SKM-1 treated with dmso at 0.1 percent for 144 hours (cell line): ENCODE measurements at regions not wholly inside any gene's neighbourhood (a gene's known extent, or its start where the extent isn't known, plus 50 kb on each side); places are given as distances from the start of the nearest gene placed in this dataset.
A peak's percentile ranks its signal among the peaks of the same experiment; 100 is the strongest.
"Not testable (repeated sequence)": the region's sequence is repeated elsewhere in the genome, so short reads cannot be mapped to it uniquely, and the experiment has no call there.

Experiments
- DNase-seq: peaks from one replicate; lab custom pipeline; 2025; ENCODE audit not compliant: unreplicated experiment; lab: John Stamatoyannopoulos, UW

DNA sequence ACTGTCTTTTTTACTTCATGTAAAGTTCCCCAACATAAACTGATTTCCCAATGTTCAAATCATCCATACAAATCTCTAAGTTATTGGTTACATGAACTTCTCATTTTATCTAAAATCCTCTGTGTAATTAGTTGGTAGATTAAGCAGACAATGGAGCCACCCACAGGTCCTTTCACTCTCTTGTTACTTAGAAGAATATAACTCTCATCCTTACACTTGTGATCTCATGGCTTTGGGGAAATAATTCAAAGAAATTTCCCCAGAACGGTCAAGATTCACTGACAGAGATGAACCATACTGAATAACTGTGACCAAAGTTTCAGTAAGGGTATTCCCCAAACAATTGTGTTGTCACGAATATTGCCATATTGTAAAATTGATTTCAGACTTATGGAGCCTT, 1102.6 kb upstream of the EPHA6 start:
- DNase-seq, result no peak

DNA sequence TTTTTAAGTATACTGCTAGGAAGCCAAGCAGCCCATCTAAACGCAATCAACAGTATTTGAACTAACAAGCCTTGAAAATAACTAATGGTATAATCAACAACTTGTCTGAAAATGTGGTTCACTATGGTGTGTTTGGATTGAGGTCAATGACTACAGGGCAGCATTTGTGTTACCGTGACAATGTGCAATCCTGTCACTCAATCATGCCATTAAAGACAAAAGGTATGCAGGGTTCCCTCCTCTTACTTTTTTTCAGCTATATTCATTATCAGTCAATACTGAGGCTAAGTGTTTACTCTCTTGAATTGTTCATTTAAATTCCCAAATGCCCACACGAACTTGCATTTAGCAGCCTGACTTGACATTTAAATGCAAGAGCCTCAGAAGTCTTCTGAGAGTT, 1099.3 kb upstream of the EPHA6 start:
- DNase-seq, result no peak

DNA sequence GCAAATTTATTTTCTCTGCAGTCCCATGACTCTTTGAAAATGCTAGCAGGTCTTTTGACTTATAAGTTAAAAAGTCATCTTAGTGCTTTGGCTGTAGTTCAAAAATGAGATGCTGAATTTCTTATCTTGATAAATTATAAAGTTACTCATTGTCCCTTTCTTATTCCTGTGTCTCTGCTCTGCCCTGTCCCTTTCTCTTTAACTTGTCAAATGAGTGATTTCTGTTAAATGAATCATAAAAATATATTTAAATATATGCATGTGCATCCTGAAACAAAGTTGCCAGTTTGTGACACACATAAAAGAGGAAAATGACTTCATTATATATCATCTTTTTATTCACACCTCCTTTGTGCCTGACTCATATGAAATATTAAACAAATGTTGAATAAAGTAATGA, 1097.3 kb upstream of the EPHA6 start:
- no peak for DNase-seq

DNA sequence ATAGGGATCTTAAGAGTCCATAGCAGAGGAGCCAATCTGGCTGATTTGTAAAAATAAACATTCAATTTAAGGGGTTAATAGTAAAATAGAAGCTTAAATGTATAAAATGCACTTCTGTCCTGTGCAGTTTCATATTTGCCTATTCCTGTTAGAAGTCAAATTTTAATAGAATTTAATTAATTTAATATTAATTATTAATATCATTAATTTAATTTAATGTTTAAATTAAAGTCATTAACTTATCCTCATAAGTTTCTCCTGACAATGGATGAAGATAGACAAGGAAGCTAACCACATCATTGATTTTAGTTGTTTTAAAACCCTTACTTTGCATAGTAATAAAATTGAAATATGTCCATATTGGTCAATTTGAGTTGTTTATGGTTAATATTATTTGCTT, 1096.2 kb upstream of the EPHA6 start:
- no peak for DNase-seq

DNA sequence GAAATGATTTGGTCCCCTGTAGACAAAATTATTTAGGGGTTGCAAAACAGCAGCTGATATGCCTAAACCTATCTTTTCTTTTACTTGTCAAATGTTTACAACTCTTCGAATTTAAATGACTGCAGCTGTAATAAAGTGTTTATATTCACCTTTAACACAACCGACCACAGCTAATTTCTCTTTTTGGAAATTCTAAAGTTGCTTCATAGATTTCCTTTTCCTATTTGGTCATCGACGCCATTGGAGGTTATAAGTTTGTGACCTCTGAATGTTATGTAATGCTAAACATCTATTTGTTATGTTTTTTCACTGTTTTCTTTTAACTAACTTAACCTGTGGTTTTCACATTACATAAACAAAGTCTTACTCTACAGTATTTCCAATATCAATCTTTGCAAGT, 1094.9 kb upstream of the EPHA6 start:
- DNase-seq, result no peak

DNA sequence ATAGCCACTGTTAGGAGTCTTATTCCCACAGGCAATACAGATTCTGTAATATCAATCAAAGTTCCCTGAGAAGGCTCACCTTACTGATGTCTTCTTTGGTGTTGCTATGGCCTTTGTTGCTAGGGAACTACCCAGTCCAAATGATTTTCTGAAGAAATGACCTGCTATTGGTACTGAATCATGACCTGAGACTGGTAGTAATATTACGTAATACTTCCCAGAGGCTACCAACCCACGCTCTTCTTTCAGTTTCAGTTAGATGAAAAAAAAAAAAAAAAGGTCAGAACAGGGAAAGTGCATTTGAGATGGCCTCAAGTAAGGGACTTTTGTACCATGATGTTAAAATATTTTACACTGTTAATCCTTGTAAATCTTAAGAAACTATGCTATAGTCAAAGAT, 1092.5 kb upstream of the EPHA6 start:
- peak; percentile 27 for DNase-seq

DNA sequence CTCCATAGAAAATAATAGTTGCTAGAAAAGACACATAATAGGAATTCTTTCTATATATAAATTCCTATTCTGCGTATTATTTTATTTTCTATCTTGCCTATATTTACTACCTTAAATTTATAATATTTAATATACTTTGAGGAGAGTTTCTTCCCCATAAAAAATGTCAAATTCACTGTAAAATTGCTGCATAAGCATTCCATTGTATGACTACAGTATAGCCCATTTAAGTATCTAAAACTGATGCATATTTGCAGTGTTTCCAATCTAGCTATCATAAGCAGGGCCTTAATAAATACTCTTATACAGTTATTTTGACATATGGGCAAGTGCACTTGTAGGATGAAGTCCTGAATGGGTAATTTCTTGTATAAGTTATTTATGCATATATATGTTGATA, 1088.6 kb upstream of the EPHA6 start:
- DNase-seq, result no peak

DNA sequence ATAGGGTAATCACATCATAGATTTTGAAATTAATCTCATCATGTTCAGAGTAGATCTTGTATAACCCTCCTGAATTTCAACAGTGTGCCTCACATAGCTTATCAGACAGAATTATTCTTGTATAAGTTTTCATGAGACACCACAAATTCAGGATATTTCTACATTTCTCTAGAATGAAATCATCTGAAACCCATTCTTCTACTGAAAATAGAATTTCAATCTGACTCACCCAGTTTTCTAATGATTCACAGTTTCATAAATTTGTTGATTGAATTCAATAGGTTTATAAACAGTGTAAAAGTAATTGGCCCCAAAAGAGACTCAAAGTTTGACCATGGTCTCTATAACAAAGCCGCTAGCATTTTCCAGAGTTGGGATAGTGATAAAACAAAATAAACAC, 1082.6 kb upstream of the EPHA6 start:
- no peak for DNase-seq

DNA sequence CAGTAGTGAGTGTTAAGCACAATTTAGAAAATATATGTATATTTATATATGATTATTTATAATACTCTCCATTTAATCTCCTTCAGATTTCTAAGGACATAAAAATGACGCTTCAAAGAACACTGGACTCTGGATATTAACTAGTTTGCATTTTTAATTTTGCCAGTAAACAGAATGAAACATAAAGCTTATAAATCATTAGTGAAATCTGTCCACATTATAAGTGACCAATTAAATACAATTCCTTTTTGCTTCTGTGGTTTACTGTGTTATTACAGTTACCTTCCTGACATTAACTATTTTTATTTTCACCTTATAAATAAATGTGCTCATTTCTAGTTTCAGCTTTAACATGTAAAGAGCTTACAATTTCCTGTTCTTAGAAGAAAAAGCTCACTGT, 1081.1 kb upstream of the EPHA6 start:
- no peak for DNase-seq

DNA sequence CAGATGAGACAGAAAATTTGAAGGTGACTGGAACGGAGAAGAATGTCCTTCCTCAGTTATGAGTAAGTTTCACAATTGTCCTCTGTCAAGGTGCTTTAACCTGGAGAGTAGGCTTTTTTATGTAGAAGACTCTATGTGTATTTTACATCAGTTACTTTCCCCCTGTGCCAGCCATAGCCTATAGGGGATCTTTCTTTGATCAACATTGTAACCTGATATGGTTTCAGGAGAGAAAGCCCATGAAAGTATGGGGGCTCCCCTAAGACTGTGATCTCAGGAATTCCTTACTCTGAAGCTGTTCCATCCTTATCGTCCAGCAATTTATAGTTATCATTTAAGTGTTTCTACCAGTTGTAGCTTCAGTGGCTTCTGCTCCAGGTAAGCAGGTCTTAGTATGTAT, 1076.3 kb upstream of the EPHA6 start:
- no peak for DNase-seq

DNA sequence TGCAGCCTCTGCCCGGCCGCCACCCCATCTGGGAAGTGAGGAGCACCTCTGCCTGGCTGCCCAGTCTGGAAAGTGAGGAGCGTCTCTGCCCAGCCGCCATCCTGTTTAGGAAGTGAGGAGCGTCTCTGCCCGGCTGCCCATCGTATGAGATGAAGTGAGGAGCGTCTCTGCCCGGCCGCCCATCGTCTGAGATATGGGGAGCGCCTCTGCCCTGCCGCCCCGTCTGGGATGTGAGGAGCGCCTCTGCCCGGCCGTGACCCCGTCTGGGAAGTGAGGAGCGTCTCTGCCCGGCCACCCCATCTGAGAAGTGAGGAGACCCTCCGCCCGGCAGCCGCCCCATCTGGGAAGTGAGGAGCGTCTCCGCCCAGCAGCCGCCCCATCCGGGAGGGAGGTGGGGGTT, 1069.5 kb upstream of the EPHA6 start:
- not testable (repeated sequence) for DNase-seq

DNA sequence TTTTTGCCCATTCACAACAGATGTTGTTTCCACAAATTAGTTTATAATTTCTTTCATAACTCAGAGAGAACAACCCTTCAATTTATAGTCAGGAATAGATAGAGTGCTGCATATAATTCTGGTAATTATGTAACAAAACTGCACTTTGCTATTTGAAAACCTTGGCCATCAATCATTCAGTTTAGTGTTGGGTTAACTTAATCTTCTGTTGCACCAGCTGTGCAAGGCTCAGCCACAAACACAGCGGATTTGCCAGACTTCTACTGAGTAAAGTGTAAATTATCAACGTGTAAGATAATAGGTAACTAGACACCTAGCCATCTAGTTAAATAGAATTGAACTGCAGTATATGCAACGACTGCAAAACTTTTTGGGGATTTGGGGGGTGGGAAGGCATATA, 1064.3 kb upstream of the EPHA6 start:
- no peak for DNase-seq

DNA sequence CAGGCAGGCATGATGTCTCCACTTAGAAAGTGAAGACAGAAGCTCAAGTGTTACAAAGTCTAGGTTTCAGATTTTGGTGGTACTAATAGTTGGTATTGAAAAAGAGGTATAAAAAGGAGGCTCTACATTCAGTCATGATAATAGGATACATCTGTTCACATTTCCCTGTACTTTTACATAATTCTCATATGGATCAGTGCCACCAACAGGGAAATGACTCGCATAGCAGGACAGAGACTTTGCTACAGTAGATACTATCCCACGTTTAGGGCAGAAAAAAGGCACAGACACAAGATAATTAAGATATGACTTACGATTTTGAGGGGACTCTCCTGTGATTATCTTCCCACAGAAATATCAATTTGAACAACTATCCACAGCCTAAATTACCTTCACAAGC, 1062.9 kb upstream of the EPHA6 start:
- no peak for DNase-seq

DNA sequence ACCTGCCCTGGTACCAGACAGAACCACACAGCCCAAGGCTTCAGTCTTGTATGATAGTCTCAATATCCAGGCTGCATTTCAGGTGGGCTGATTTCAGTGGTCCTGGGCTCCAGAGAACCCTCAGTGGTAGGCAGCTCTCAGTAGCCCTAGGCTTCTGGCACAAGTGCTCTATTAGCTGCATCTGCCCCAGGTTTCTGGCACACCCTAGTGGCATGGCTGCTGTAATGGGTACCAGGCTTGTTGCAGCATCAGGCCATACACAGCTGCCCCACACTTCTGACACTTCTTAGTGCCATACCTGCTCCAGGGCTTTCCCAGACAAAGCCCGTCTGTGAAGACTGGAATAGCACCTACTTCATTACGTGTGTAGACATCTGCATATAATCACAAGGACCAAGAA, 1062.2 kb upstream of the EPHA6 start:
- no peak for DNase-seq

DNA sequence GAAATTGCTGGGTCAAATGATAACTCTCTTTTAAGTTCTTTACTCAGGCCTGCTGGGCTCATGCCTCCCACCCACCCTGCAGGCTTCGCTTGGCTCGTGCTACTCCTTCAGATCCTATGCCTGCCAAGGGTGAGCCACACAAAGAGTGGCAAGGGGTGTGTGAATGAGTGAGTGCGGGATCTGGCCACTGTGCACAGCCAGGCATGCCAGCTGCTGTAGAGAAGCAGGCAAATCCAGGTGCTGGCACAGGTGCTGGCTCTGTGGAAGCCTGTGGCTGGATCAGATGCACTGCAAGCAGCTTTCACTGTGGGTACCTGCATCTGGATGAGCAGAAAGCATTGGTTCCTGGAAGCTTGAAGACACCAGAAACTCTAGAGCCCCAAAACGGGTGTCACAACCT, 1055.7 kb upstream of the EPHA6 start:
- no peak for DNase-seq

DNA sequence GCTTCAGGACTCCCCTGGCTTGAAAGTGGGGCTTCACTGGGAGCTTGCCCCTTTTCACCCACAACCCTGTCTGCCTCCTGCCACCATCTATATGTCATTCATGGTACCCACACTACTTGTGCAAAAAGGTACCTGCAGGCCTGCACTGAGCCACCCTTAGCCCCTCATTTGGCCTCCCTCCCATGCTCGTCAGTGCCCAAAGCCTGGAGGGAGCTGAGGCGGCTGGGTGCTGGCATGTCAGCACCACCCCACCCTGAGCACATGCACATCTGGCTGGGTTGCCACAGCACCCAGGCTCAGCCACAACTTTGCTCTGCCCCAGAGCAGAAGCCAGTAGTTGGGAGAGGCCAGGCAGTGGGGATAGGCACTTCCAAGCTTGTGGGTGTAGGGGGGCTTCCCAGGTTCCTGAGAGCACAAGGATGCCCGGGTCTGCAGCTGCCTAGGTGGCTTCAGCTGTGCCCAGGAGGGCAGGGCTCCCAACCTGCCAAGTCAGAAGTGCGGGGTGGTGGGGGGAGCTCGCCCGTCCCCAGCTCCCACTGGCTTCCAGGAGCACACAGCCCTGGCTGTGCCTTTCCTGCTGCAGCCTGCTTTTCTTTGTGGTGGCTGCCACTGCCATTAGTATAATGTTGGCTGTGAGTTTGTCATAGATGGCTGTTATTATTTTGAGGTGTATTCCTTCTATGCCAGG, 1054.6 kb upstream of the EPHA6 start:
- no peak for DNase-seq

DNA sequence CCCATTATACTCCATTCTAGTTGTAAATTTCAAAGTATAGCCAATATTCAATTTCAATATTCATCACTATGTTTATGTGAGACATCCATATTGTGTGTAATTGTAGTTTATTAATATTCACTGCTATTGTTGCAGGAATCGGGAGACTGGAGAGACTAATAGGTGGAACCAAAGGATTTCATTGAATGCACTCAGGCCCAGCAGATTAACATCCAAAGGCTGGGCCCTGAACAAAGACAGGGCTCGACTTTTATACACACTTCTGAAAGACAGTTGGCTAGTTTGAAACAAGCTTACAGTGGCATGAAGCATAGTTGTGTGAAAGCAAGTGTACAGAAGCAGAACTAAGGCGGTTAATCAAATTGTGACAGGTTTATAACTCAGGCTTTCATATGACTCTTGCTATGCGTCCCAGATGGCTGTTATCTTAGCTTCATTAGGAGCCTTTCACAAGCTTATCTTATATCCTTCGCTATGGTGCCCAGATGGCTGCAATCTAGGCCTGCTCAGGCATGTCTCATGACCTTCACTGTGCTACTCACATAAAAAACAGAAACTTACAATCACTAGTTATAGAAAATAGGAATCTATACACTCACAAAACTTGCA, 1038.8 kb upstream of the EPHA6 start:
- DNase-seq, result no peak

DNA sequence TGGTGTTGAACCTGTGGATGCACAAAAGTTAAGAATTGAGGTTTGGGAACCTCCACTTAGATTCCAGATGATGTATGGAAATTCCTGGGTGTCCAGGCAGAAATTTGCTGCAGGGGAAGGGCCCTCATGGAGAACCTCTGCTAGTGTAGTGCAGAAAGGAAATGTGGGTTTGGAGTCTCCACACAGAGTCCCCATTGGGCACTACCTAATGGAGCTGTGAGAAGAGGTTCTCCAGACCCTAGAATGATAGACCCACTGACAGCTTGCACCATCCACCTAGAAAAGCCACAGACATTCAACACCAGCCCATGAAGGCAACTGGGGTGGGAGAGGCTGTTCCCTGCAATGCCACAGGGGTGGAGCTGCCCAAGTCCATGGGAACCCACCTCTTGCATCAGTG, 1032.8 kb upstream of the EPHA6 start:
- DNase-seq, result no peak

DNA sequence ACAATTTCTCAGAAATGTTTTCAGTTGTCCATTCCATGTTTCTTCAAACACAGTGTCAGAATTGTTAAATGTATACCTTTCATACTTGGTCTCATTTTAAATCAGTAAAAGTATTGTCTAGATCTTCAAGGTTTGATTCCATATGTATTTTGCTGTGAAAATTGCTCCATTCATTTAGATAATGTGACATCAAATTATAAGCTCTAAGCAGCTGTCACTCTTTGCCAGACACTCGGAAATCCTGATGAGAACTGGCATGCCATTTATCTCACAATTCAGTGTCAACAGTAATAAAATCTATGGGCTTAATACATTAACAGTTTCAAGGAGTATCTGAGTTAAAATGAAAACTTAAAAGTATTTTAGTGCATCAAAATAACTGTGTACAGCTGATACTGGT, 1025.3 kb upstream of the EPHA6 start:
- no peak for DNase-seq

DNA sequence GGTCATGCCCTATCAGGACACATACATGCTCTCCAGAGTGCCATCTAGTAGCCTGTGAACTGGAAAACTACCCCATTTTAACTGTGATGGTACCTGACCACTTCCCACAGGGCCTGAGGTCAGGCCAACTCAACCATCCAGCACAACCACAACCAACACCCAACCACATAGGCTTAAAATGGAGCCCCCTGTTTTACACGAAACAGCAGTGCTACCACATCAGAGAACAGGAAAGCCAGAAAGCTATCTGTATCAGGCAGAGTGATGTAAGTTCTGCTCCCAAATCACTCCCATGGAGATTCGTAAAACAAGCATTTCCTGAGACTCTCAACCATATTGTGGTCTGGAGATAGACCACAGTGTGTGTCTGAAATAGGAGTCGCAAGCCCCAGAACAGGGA, 1017.3 kb upstream of the EPHA6 start:
- DNase-seq, result no peak

DNA sequence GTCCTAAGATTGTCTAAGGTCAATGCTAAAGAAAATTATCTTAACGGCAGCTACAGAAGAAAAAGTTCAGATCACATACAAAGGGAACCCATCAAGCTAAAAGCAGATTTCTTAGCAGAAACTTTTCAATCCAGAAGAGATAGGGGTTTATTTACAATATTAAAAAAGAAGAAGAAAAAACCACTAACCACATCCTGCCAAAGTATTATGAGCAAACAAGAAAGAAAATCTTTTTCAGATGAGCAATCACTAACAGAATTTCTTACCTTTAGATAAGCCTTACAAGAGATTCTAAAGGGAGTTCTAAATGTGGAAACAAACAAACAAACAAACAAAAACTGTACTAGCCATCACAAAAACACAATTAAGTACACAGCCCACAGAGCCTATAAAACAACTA, 1015.8 kb upstream of the EPHA6 start:
- no peak for DNase-seq

DNA sequence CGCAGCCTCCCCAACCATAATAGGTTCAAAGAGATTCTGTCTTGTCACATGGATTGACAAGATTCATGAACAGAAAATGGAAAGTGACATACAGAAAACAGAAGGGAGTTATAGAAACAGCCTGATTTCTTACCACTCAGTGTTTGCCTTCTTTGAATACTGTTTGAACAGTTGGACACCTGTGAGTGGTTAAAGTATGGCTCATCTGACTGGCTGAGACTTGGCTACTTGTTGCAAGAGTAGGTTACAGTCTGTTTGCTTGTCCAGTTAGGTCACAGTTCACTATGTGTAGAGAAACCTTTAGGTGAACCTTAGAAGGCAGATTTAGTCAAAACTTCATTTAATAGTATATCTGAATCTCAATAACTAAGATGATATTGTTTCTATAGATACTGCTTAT, 1003.9 kb upstream of the EPHA6 start:
- DNase-seq, result no peak

DNA sequence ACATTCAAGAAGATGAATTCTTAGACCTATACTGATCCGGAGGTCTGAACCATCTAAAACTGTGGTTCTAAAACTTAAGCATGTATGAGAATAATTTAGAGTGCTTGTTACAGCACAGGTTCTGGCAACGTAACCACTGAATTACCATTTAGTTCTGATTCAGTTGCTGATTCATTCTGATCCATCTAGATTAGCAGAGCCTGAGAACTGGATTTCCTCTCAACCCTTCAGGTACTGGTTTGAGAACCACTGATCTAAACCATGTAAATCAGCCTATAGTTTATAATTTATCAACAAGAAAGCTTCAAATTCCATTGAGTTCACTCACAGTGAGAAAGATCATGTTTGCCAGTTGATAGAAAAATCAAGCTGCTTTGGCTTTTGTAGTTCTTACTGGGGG, 1001.1 kb upstream of the EPHA6 start:
- DNase-seq, result no peak
